ENCODE measurements at regions not wholly inside any gene's neighbourhood (a gene's known extent, or its start where the extent isn't known, plus 50 kb on each side); places are given as distances from the start of the nearest gene placed in this dataset.

- POLR2A ChIA-PET = no interaction called here
- CTCF ChIA-PET = no interaction called here
Measured at GRCh38 chr1:101158424-101158823, 78.4 kb upstream of the S1PR1 start.

- POLR2A ChIA-PET = no interaction called here
- CTCF ChIA-PET = no interaction called here
Measured at GRCh38 chr1:101154547-101154946, 82.3 kb upstream of the S1PR1 start.

GRCh38 chr1:101153692-101154091 lies 83.1 kb upstream of the S1PR1 start:
- POLR2A ChIA-PET = no interaction called here

GRCh38 chr1:101152633-101153032 lies 84.2 kb upstream of the S1PR1 start:
- ChIA-PET POLR2A (no interaction called here), CTCF (no interaction called here)

More at GRCh38 chr1:101153692-101154091, 83.1 kb upstream of the S1PR1 start:
- CTCF ChIA-PET = no interaction called here

GRCh38 chr1:101151286-101151685 lies 85.5 kb upstream of the S1PR1 start:
- CTCF ChIA-PET = no interaction called here

GRCh38 chr1:101150670-101151069 lies 86.1 kb upstream of the S1PR1 start:
- ChIA-PET POLR2A (no interaction called here), CTCF (no interaction called here)

More at GRCh38 chr1:101151286-101151685, 85.5 kb upstream of the S1PR1 start:
- POLR2A ChIA-PET = no interaction called here

- ChIA-PET CTCF (no interaction called here), POLR2A (no interaction called here)
Measured at GRCh38 chr1:101150266-101150665, 86.6 kb upstream of the S1PR1 start.

GRCh38 chr1:101148980-101149379 lies 87.8 kb upstream of the S1PR1 start:
- POLR2A ChIA-PET = no interaction called here
- CTCF ChIA-PET = no interaction called here

GRCh38 chr1:101147381-101147780 lies 89.4 kb upstream of the S1PR1 start:
- POLR2A ChIA-PET = no interaction called here
- CTCF ChIA-PET = no interaction called here

- POLR2A ChIA-PET = no interaction called here
- CTCF ChIA-PET = interaction anchor here (1.2 kb wide), 1 partner anchor 231 kb away, joined by 3 read pairs; no protein-coding TSS in a partner anchor
Measured at GRCh38 chr1:101145449-101145820, 91.4 kb upstream of the S1PR1 start.

- POLR2A ChIA-PET = no interaction called here
Measured at GRCh38 chr1:101144671-101145448, 92.0 kb upstream of the S1PR1 start.

GRCh38 chr1:101142244-101142643 lies 94.6 kb upstream of the S1PR1 start:
- POLR2A ChIA-PET = no interaction called here
- CTCF ChIA-PET = no interaction called here

More at GRCh38 chr1:101144671-101145448, 92.0 kb upstream of the S1PR1 start:
- CTCF ChIA-PET = interaction anchor here (1.2 kb wide), 1 partner anchor 230 kb away, joined by 3 read pairs; no protein-coding TSS in a partner anchor

- CTCF ChIA-PET = interaction anchor here (1.1 to 1.3 kb wide), 2 partner anchors 94 to 97 kb away, joined by 3 to 4 read pairs; no protein-coding TSS in a partner anchor
- POLR2A ChIA-PET = no interaction called here
Measured at GRCh38 chr1:101141376-101141775, 95.4 kb upstream of the S1PR1 start.

- CTCF ChIA-PET = interaction anchor here (1.4 to 1.6 kb wide), 2 partner anchors 11 to 148 kb away, joined by 4 read pairs; no protein-coding TSS in a partner anchor
Measured at GRCh38 chr1:101139821-101140718, 96.7 kb upstream of the S1PR1 start.

GRCh38 chr1:101139130-101139529 lies 97.7 kb upstream of the S1PR1 start:
- ChIA-PET CTCF (interaction anchor here (0.6 to 1.6 kb wide), 4 partner anchors 10 to 149 kb away, joined by 3 to 4 read pairs (median 4); no protein-coding TSS in a partner anchor), POLR2A (no interaction called here)

More at GRCh38 chr1:101139821-101140718, 96.7 kb upstream of the S1PR1 start:
- POLR2A ChIA-PET = interaction anchor here (0.7 kb wide), 1 partner anchor 162 kb away, joined by 3 read pairs; no protein-coding TSS in a partner anchor

GRCh38 chr1:101137144-101138126 lies 99.4 kb upstream of the S1PR1 start:
- CTCF ChIA-PET = interaction anchor here (0.6 to 2.1 kb wide), 3 partner anchors 100 to 1328 kb away, joined by 4 to 6 read pairs (median 4); no protein-coding TSS in a partner anchor
- POLR2A ChIA-PET = interaction anchor here (0.7 kb wide), 1 partner anchor 110 kb away, joined by 3 read pairs; no protein-coding TSS in a partner anchor

GRCh38 chr1:101136739-101137138 lies 100.1 kb upstream of the S1PR1 start:
- ChIA-PET CTCF (interaction anchor here (0.5 to 2.1 kb wide), 5 partner anchors 41 to 1327 kb away, joined by 4 to 6 read pairs (median 4); no protein-coding TSS in a partner anchor), POLR2A (interaction anchor here (0.7 kb wide), 1 partner anchor 111 kb away, joined by 3 read pairs; no protein-coding TSS in a partner anchor)

- CTCF ChIA-PET = interaction anchor here (0.5 to 2.1 kb wide), 4 partner anchors 42 to 152 kb away, joined by 4 to 6 read pairs (median 4); no protein-coding TSS in a partner anchor
- POLR2A ChIA-PET = no interaction called here
Measured at GRCh38 chr1:101136271-101136670, 100.5 kb upstream of the S1PR1 start.

- POLR2A ChIA-PET = no interaction called here
Measured at GRCh38 chr1:101135526-101135925, 101.3 kb upstream of the S1PR1 start.

More at GRCh38 chr1:101135526-101135925, 101.3 kb upstream of the S1PR1 start:
- CTCF ChIA-PET = no interaction called here
